Activated naive CD4-positive, alpha-beta T cell treated with anti-CD3 and anti-CD28 coated beads, Interleukin-2, amount 50 U/mL, for 16 hours (primary cell): ENCODE measurements at regions not wholly inside any gene's neighbourhood (a gene's known extent, or its start where the extent isn't known, plus 50 kb on each side); places are given as distances from the start of the nearest gene placed in this dataset.

Source experiments
- DNase-seq: peaks from one replicate; pipeline ENCODE4 v3.0.0-alpha.2; 2020

- no peak for DNase-seq
These were observed 132.6 kb downstream of the SHANK2 start for GRCh38 chr11:71119656-71120269.

- DNase-seq = no peak
These were observed 133.6 kb downstream of the SHANK2 start for GRCh38 chr11:71118671-71119250.

- DNase-seq = no peak
These were observed 135.1 kb downstream of the SHANK2 start for GRCh38 chr11:71117311-71117710.

GRCh38 chr11:71116693-71117040, 135.7 kb downstream of the SHANK2 start:
- no peak for DNase-seq

GRCh38 chr11:71115770-71116692, 136.3 kb downstream of the SHANK2 start:
- no peak for DNase-seq

GRCh38 chr11:71114124-71114851, 138.1 kb downstream of the SHANK2 start:
- DNase-seq = no peak

GRCh38 chr11:71112990-71113389, 139.4 kb downstream of the SHANK2 start:
- no peak for DNase-seq

GRCh38 chr11:71112454-71112853, 139.9 kb downstream of the SHANK2 start:
- DNase-seq = no peak

- no peak for DNase-seq
These were observed 142.8 kb downstream of the SHANK2 start for GRCh38 chr11:71109586-71109985.

GRCh38 chr11:71109186-71109585, 143.2 kb downstream of the SHANK2 start:
- no peak for DNase-seq

- no peak for DNase-seq
These were observed 144.1 kb downstream of the SHANK2 start for GRCh38 chr11:71108013-71108865.

GRCh38 chr11:71106671-71107070, 145.7 kb downstream of the SHANK2 start:
- no peak for DNase-seq

GRCh38 chr11:71103266-71103665, 149.1 kb downstream of the SHANK2 start:
- no peak for DNase-seq

GRCh38 chr11:71102251-71102995, 150.0 kb downstream of the SHANK2 start:
- no peak for DNase-seq

GRCh38 chr11:71101606-71102005, 150.8 kb downstream of the SHANK2 start:
- DNase-seq = no peak

GRCh38 chr11:71101046-71101445, 151.3 kb downstream of the SHANK2 start:
- no peak for DNase-seq

- no peak for DNase-seq
These were observed 153.6 kb downstream of the SHANK2 start for GRCh38 chr11:71098776-71099175.

GRCh38 chr11:71097506-71098240, 154.7 kb downstream of the SHANK2 start:
- DNase-seq = no peak

GRCh38 chr11:71096751-71097388, 155.5 kb downstream of the SHANK2 start:
- no peak for DNase-seq

GRCh38 chr11:71095294-71095850, 157.0 kb downstream of the SHANK2 start:
- DNase-seq = no peak
